ENCODE measurements at regions not wholly inside any gene's neighbourhood (a gene's known extent, or its start where the extent isn't known, plus 50 kb on each side); places are given as distances from the start of the nearest gene placed in this dataset.

DNA sequence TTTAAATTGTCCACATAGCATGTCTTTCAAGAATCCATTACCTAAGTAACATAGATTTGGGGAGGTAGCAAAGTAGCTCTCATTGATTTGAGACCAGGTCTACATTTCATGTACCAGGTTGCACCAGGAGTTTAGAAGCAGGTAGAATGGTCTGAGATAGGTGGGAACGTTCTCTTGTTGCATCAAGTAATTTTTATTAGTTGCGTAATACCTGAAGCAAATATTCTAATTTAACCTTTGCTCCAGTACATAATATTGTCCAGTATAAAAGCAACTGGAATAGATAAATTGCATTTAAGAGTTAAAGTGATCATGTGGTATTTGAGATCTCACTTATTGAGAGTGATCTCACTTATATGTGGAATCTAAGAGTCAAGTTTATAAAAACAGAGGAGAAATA is 597.1 kb upstream of the PRMT6 start:
- Histone ChIP-seq H3K4me1 (ENCODE audit: control insufficient read depth in 4 of 4, insufficient read depth in 4 of 4, low read length in 3 of 4) (no peaks in the 10 kb centered on the region), H3K36me3 (ENCODE audit: control insufficient read depth in 4 of 4, insufficient read depth in 3 of 4, low read depth in 1 of 4, low read length in 3 of 4) (no peaks in the 10 kb centered on the region), H3K27me3 (ENCODE audit: control insufficient read depth in 4 of 4, insufficient read depth in 4 of 4, low read length in 3 of 4) (no peaks in the 10 kb centered on the region), H3K4me3 (ENCODE audit: low read depth in 1 of 3, low read length in 3 of 3) (no peak overlapping the region), H3K9me3 (ENCODE audit: control insufficient read depth in 4 of 4, low read length in 3 of 4) (no peaks in the 10 kb centered on the region), H3K27ac (ENCODE audit: low read depth in 1 of 2, low read length in 2 of 2) (no peak overlapping the region), H3K9ac (ENCODE audit: low read depth in 1 of 2, low read length in 2 of 2) (no peak overlapping the region)
- no peak for TF ChIP-seq FOXA2 (IDR thresholded peaks at IDR 0.05)
- TF ChIP-seq, protein P1, sequence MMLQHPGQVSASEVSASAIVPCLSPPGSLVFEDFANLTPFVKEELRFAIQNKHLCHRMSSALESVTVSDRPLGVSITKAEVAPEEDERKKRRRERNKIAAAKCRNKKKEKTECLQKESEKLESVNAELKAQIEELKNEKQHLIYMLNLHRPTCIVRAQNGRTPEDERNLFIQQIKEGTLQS (IDR thresholded peaks at IDR 0.05): no peak
- no peak for TF ChIP-seq EGR1 (IDR thresholded peaks at IDR 0.05; ENCODE audit: low read depth in 2 of 2)
- TF ChIP-seq RAD21 (IDR thresholded peaks at IDR 0.05): no peak
- no peak for TF ChIP-seq GABPA (IDR thresholded peaks at IDR 0.05 in 1 of 2, conservative IDR thresholded peaks at IDR 0.05 in 1 of 2)
- DNase-seq (ENCODE audit: low spot score): no peak
- WGBS: 74% methylated on average over 2 of the region's 2 CpGs

DNA sequence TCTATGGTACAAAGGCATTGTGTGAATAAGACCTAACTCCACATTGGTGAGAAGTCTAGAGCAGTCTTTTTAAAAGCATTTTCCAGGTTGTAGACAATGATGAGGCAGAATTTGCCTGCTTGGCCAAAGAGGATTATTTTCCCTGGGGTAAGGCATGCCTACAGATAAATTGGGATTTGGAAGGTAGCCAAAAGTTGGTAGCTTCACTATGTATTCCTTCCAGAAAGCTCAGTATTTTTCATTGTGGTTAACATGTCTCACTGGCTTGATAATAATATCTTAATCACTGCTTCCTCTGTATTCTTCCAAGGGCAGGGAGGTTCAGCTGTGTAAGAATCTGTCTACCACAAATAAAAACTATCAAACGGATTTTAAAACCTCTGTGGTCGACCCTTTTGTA is 590.8 kb upstream of the PRMT6 start:
- Histone ChIP-seq H3K36me3 (ENCODE audit: control insufficient read depth in 4 of 4, insufficient read depth in 3 of 4, low read depth in 1 of 4, low read length in 3 of 4) (no peaks in the 10 kb centered on the region), H3K9ac (ENCODE audit: low read depth in 1 of 2, low read length in 2 of 2) (no peak overlapping the region), H3K27ac (ENCODE audit: low read depth in 1 of 2, low read length in 2 of 2) (no peak overlapping the region), H3K9me3 (ENCODE audit: control insufficient read depth in 4 of 4, low read length in 3 of 4) (peaks cover 0 to 4% (median 2%) of the 10 kb centered on the region in 4 donors), H3K27me3 (ENCODE audit: control insufficient read depth in 4 of 4, insufficient read depth in 4 of 4, low read length in 3 of 4) (no peaks in the 10 kb centered on the region), H3K4me1 (ENCODE audit: control insufficient read depth in 4 of 4, insufficient read depth in 4 of 4, low read length in 3 of 4) (no peaks in the 10 kb centered on the region), H3K4me3 (ENCODE audit: low read depth in 1 of 3, low read length in 3 of 3) (no peak overlapping the region)
- 53% methylated on average over 2 of the region's 2 CpGs for WGBS
- DNase-seq (ENCODE audit: low spot score): no peak
- TF ChIP-seq, protein P2, sequence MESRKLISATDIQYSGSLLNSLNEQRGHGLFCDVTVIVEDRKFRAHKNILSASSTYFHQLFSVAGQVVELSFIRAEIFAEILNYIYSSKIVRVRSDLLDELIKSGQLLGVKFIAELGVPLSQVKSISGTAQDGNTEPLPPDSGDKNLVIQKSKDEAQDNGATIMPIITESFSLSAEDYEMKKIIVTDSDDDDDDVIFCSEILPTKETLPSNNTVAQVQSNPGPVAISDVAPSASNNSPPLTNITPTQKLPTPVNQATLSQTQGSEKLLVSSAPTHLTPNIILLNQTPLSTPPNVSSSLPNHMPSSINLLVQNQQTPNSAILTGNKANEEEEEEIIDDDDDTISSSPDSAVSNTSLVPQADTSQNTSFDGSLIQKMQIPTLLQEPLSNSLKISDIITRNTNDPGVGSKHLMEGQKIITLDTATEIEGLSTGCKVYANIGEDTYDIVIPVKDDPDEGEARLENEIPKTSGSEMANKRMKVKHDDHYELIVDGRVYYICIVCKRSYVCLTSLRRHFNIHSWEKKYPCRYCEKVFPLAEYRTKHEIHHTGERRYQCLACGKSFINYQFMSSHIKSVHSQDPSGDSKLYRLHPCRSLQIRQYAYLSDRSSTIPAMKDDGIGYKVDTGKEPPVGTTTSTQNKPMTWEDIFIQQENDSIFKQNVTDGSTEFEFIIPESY (IDR thresholded peaks at IDR 0.05): no peak
- TF ChIP-seq NR2F2 (IDR thresholded peaks at IDR 0.05) (no peak), SP1 (IDR thresholded peaks at IDR 0.05) (no peak), JUND (IDR thresholded peaks at IDR 0.05) (no peak), YY1 (IDR thresholded peaks at IDR 0.05) (no peak)
- TF ChIP-seq, protein P3, sequence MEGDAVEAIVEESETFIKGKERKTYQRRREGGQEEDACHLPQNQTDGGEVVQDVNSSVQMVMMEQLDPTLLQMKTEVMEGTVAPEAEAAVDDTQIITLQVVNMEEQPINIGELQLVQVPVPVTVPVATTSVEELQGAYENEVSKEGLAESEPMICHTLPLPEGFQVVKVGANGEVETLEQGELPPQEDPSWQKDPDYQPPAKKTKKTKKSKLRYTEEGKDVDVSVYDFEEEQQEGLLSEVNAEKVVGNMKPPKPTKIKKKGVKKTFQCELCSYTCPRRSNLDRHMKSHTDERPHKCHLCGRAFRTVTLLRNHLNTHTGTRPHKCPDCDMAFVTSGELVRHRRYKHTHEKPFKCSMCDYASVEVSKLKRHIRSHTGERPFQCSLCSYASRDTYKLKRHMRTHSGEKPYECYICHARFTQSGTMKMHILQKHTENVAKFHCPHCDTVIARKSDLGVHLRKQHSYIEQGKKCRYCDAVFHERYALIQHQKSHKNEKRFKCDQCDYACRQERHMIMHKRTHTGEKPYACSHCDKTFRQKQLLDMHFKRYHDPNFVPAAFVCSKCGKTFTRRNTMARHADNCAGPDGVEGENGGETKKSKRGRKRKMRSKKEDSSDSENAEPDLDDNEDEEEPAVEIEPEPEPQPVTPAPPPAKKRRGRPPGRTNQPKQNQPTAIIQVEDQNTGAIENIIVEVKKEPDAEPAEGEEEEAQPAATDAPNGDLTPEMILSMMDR (IDR thresholded peaks at IDR 0.05; ENCODE audit: low read depth, low read length, missing input control): no peak

DNA sequence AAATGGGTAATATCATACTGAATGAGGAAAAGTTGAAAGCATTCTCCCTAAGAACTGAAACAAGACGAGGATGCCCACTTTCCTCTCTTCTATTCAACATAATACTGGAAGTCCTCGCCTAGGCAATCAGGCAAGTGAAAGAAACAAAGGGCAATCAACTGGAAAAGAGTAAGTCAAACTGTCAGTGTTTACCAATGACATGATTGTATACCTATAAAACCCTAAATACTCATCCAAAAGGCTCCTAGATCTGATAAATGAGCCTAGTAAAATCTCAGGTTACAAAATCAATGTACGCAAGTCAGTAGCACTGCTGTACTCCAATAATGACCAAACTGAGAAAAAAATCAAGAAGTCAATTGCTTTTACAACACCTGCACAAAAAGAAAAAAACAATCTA is 575.8 kb upstream of the PRMT6 start:
- H3K9ac ChIP-seq (ENCODE audit: low read depth in 1 of 2, low read length in 2 of 2): no peak overlapping the region
- WGBS: 54% methylated on average over 3 of the region's 3 CpGs
- H3K9me3 ChIP-seq (ENCODE audit: control insufficient read depth in 4 of 4, low read length in 3 of 4): peaks cover 0 to 6% (median 0%) of the 10 kb centered on the region in 4 donors
- H3K27me3 ChIP-seq (ENCODE audit: control insufficient read depth in 4 of 4, insufficient read depth in 4 of 4, low read length in 3 of 4): no peaks in the 10 kb centered on the region
- TF ChIP-seq, protein P1 (IDR thresholded peaks at IDR 0.05): no peak
- no peak for TF ChIP-seq SP1 (IDR thresholded peaks at IDR 0.05)
- no peak for TF ChIP-seq RAD21 (IDR thresholded peaks at IDR 0.05)
- TF ChIP-seq, protein P2 (IDR thresholded peaks at IDR 0.05): no peak
- H3K4me1 ChIP-seq (ENCODE audit: control insufficient read depth in 4 of 4, insufficient read depth in 4 of 4, low read length in 3 of 4): no peaks in the 10 kb centered on the region
- no peak overlapping the region for H3K4me3 ChIP-seq (ENCODE audit: low read depth in 1 of 3, low read length in 3 of 3)
- DNase-seq (ENCODE audit: low spot score): no peak
- no peak overlapping the region for H3K27ac ChIP-seq (ENCODE audit: low read depth in 1 of 2, low read length in 2 of 2)
- H3K36me3 ChIP-seq (ENCODE audit: control insufficient read depth in 4 of 4, insufficient read depth in 3 of 4, low read depth in 1 of 4, low read length in 3 of 4): no peaks in the 10 kb centered on the region

Data from liver (tissue), 8 donors.